Activated naive CD4-positive, alpha-beta T cell treated with Interleukin-2 at 50 U/mL for 16 hours (primary cell): ENCODE measurements at regions not wholly inside any gene's neighbourhood (a gene's known extent, or its start where the extent isn't known, plus 50 kb on each side); places are given as distances from the start of the nearest gene placed in this dataset.

Experiments
- DNase-seq: peaks from one replicate; pipeline ENCODE4 v3.0.0-alpha.2; 2020

DNA sequence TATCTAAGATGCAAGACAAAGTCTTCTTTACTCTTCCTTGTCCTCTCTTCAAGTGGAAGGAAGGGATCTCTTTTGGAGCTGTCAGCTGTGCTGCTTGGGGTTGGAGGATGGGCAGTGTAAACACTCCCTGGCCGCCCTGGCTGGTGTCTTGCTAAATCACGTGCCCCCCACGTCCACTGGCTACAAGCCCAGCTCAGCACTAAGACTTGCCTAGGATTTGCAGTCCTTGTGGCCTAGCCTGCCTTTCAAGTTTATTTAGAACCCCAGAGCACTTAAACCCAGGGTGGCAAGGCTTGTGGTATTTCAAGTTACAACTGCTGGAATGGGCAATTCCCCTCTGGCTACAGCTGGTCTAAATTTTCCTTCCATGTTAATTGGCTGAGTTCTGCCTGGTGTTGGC, 272.4 kb upstream of the MYO3A start:
- no peak for DNase-seq

DNA sequence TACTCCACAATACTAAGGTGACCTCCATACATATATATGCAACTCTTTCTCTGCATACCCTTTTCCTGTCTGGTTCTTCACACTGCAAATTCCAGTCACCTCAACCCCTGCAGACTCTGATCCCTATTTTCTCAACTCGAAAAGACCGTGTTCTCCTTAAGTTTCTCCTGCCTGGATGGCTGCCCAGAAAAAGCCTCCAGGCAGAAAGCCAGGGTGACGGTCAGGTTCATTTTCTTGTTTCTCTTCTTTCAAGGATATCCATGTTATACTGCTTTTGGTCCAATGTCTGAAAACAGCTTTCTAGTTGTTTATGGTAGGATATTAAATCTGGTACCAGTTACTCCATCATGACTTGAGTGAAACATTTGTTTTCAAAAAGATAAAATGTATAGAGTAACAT, 267.8 kb upstream of the MYO3A start:
- DNase-seq = no peak

DNA sequence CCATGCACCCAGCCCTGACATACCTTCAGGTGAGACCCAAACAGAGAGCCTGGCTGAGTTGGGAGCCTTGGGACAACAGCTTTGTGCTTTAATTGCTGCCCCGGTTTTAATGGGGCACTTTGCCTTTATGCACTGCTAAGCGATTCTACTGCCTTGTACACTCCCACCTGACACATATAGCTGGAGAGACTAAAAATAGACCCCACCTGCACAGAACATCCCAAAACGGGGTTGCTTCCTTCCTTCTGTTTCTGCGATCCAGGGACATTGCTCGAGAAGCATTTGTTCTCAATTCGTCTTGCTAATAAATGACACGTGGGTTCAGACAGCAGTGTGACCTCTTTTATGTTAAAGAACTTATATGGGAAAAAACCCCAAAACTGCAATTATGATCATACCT, 258.8 kb upstream of the MYO3A start:
- no peak for DNase-seq

DNA sequence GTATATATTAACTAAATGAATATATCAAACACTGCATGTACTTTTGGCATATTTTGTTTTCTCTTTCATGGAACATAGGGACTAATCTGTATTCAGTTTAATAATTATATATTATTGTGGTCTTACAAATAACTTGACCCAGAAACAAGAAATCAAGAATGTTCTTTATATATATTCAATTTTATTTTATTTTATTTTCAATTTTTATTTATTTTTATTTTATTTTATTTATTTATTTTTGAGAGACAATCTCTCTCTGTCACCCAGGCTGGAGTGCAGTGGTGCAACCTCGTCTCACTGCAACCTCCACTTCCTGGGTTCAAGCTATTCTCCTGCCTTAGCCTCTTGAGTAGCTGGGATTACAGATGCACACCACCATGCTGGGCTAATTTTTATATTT, 258.4 kb upstream of the MYO3A start:
- DNase-seq = no peak

DNA sequence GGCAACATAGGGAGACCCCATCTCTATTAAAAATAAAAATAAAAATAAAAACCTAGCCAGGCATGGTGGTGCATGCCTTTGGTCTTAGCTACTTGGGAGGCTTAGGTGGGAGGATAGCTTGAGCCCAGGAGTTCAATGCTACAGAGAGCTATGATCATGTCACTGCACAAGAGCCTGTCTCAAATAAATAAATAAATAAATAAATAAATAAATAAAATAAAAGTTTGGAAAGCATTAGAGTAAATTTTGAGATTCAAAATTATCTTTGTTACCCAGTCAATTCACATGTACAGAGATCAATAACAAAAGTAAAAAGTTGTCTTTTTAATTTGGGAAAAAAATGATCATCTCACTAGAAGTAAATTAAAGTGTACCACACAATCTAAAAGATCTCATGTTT, 255.8 kb upstream of the MYO3A start:
- no peak for DNase-seq

DNA sequence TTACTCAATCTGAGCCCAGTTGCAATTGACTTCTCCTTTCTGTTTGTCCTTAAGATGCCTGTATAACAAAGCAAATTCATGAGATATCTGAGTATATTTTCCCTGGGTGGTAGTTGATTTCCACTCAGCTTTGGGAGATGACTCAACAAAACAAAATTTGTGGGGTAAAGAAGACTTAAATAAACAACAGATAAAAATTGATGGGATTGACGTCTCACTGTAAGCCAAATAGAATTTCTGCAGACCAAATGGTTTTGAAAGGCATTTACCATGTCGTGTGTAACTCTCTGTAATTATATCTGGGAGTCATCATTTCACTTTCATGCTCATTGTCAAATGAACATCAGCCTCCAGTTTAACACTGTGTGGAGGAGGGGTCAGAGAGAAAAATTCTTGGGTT, 255.4 kb upstream of the MYO3A start:
- no peak for DNase-seq

DNA sequence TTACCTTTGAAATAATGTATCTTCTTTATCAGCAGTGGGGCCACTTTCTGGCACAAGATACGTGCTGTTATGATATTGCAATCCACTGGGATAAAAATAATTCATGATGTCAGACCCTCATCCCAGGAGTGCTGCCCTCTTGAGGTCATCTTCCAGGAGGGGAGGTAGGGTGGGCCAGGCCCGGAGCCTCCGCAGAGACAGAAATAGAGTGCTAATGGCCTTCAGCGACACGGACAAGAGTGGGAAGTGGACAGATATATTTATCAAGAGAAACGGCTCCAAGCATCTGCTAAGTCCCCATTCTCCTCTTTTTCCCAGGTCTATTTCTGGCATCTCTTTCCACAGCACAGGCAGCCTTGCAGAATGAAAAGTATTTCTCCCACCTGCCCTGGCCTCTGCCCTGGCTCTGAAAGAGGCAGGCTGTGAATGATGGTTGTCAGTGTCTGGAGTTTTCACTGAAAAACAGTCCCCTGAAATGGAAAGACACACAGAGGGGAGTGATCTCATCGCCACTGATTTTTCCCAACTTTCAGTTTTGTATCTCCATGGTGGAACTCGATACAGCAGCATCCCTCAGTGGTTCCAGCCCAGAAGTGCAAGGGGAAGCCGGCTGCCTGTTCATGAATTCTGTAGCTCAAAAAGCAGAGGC, 251.7 kb upstream of the MYO3A start:
- no peak for DNase-seq

DNA sequence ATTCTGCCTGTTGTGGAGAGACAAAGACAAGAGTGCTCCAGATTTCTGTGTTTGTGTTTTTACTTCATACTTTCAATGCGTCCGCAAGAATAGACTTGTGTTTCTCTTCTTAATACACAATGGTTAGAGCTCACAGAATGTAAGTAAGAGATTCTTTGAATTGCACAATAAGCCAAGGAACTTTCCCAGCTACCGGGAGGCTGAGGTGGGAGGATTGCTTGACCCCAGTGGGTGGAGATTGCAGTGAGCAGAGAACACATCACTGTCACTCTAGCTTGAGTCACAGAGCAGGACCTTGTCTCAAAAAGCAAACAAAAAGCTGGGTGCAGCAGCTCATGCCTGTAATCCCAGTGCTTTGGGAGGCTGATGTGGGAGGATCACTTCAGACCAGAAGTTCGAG, 250.7 kb upstream of the MYO3A start:
- no peak for DNase-seq

DNA sequence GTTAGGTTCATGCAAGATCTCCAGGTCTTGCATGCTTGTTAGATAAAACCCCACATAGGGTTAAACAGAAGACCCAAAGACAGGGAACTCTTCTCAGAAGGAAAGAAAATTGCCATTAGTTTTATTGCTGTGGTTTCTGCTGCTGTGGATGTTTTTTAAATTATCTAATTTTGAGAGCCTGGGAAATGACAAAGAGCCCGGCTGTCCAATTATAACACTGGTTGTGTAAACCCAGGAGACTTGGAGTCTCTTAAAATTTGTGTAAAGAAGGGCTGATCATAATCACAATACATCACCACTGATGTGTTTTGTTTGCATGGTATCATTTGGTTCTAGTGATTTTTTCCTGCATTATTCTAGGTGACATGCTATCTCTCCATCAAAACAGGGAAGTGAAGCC, 246.5 kb upstream of the MYO3A start:
- DNase-seq = no peak

DNA sequence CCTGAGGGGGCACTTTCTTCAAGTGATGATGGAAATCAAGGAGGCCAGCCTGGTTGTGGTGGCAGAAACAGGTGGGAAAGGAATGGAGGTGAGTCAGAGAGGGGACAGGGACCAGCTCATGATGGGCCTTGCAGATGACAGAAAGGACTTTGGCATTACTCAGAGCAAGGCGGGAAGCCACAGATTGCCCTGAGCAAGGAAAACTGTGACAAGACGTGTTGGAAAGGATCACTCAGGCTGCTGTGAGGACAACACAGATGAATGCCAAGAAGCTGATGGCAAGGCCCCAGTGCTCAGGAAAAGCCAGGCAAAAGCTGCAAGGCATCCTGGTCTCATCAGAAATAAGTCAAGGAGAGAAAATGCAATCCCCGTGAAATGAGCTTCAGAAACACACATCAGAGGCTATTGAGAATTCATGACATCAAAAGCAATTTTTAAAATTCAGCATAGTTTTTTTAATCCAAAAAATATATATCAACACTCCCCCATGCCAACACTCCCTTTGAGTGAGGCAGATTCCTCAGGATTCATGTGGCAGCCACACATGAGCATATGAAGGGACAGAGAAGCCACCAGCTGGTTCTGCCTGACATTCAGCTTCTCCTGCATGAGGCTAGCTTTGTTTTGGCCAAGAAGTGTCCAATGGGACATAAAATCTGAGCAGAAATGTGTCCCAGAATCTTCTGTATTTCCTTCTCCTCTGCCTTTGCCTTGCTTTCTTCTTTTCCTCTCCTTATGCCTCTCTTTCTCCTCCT, 244.5 kb upstream of the MYO3A start:
- no peak for DNase-seq

DNA sequence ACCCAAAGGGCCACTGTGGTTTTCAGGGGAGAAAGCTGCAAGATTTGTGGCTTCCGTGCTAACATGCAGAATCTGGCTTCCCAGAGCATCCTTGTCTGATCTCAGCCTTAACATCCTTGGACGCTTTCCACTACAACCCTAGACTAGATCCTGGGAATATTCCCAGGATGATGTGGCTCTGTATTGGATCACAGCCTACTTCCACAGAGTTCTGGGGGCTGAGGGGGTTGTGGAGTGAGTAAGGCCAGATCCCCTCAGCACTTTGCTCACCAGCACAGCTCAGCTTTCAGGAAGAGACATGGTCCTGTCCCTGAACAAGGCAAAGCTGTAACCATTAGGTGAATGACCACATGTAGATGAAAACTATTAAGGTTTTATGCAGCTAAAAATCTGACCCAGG, 241.3 kb upstream of the MYO3A start:
- DNase-seq = no peak

DNA sequence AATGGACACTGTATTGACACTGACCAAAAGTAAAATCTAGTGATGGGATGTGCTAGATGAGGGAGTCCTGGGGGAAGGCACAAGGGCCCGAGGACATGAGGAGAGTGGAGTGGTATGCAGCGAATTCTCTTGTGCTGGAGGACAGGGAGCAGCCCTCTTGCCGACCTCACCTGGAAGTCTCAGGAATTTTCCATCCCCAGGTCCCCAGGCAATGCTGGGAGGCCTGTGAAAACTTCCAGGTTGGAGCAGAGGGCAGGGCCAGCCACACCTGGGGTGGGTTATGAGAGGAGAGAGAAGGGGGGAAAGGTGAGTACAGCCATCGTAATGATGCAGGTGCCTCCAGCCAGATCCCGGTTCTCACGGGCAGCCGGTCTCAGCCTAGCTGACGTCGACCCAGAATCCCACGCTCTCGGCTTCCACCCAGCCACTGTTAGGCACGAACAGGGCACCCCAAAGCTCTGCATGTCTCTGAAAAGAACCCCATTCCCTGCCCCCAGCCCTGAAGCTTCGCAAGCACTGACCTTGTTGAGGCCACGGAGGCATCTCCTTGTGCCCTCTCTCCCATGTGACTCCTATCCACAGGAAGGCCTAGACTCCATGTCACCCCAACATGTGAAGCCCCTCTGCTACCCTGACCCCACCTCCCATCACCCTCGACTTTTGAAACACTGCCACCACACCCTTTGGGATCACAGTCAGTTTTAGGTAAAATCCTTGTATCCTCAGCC, 239.7 kb upstream of the MYO3A start:
- DNase-seq = no peak

DNA sequence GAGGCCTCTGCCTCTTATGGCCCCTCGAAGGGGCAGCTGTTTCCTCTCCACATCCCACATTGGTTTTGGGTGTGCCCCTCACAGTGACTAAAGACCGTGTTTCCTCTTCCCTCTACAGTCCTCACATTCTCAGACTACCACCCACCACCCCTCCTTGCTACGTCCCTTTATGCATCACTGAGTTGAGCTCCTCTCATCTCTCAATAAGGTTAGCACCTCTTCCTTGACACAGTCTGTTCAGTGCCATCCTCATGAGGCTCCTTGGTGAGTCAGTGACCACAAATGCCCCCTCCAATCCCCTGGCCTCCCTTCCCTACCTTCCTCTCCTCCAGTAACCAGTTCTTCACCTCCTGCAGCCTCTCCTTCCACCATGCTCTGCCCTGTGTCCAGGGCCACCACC, 239.1 kb upstream of the MYO3A start:
- no peak for DNase-seq

DNA sequence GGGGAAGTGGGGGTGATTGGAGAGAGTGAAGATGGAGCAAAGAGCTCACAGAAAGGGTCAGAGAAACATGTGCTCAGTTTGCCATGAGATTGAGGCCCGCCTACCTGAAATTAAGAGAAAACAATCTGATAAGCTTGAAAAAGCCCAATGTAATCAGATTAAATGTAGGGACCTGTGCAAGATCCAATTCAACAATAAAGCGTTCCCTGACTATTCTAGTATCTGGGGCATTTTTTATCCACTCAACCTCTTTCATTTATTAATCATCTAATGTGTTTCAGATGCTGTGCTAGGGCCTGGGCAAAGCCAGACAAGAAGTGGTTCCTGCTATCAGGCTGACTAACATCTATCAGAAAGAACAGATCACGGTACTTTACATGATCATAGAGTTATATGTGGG, 238.4 kb upstream of the MYO3A start:
- no peak for DNase-seq

DNA sequence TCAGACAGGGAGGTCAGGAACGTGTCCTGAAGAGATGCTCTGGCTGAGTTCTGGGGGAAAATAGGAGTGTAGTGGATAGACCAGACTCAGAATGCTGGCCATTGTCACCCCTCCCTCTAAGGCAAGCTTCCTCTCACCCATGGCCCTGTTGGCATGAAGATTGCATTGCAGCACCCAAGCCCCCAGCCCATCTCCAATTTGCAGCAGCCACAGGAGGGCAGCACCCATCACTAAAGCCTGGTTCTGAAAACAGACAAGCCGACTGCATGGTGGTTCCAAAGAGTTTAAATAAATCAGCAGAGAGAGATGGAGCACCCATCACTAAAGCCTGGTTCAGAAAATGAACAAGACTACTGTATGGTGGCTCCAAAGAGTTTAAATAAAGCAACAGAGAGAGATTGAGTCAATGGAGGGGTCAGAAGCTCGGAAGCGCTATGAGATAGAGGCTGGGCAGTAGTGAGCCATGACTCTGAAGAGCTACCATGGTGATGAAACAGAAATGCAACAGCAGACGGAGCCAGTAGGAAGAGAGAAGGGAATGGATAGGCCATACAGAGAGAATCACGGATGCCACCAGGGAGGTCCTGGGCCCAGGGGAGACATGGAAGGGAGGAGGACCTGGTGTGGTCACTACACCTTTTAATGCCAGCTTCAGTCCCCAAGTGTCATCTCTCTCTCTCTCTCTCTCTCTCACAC, 237.9 kb upstream of the MYO3A start:
- DNase-seq = no peak

DNA sequence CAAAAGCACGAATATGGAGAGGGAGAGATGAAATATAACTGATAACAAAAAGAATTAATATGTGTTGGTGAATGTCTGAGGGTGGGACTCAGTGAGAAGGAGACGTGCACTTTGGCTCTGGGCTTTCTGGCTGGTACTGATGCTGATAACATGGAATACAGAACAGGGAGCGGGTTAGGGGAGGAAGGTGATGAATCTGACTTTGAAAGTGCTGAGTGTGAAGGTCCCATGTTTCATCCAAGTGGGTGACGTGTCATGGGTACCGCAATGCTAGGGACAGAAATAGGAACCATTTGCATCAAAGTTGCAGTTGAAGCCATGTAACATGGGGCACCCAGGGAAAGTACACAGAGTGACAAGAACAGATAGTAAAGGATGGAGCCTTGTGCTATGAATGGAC, 236.6 kb upstream of the MYO3A start:
- no peak for DNase-seq

DNA sequence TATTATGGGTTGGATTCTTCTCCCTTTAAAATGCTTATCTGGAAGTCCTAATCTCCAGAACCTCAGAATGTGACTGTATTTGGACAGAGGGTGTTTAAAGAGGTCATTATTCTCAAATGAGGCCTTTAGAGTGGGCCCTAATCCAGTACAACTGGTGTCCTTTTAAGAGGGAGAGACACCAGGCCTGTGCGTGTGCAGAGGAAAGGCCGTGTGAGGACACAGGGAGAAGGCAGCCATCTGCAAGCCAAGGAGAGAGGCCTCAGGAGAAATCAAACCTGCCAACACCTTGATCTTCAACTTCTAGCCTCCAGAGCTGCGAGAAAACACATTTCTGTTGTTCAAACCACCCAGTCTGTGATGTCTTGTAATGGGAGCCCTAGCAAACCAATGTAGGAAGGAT, 235.4 kb upstream of the MYO3A start:
- no peak for DNase-seq

DNA sequence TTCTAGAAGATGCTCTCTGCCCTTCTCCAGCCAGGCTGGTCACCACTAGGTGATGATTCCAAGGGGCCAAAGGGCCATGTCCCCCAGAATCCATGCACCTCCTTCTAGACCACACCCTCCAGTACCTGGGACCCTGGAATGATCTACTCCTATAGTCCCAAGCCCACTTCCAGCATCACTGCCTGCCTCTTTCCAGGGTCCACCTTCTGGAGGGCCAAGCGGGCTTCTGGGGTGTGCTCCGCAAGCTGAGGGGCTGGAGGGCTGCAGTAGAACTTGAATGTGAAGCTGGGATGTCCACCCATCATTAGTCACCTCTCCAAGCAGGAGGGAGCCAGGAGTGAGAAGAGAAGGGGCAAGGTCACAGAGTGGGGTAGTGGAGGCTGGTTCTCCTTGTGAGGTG, 234.4 kb upstream of the MYO3A start:
- DNase-seq = no peak

DNA sequence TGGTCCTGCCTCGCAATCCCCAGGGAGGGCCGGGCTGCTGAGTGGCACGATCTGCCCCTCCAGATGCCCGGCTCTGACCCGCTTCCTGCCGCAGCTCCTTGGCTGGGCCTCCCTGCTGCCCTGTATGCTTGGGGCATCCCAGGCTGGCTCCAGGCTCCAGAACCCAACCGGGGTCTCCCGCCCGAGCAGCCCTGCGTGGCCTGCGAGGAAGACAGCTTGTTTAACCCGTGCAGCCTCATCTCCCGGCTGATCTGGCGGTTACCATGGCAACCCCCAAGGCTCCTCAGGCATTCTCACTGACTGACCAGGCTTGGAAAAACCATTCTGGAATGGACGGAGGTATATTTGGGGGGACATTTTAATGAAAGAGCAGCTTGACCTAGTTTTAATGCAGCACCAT, 232.4 kb upstream of the MYO3A start:
- DNase-seq = no peak

DNA sequence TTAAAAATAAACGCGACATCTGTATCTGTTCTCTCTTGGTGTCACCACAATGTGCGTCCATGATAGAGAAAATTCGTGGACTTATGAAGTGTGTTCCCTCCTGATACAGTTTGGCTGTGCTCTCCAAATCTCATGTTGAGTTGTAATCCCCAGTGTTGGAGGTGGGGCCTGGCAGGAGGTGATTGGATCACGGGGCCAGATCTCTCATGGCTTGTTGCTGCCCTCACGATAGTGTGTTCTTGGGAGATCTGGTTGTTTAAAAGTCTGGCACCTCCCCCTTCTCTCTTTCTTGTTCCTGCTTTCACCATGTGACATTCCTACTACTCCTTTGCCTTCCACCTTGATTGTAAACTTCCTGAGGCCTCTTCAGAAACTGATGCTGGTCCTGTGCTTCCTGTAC, 229.4 kb upstream of the MYO3A start:
- DNase-seq = no peak

DNA sequence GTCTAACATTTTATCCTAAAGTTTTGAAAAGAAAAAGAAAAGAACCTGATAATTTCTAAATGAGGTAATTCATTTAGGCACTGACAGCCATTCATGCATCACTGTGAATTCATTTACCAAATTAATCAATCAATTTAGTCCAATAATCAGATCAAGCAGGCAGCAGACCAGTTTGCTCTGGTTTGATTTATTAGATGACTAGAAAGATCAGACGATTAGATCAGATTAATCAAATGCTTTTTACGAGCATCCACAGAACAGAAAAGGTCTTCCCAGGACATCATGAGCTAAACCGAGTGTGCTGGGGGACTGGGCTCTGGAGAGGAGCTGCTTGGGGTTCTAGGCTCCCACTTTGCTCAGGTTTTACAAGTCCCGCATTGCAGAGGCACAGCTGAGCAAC, 226.5 kb upstream of the MYO3A start:
- no peak for DNase-seq

DNA sequence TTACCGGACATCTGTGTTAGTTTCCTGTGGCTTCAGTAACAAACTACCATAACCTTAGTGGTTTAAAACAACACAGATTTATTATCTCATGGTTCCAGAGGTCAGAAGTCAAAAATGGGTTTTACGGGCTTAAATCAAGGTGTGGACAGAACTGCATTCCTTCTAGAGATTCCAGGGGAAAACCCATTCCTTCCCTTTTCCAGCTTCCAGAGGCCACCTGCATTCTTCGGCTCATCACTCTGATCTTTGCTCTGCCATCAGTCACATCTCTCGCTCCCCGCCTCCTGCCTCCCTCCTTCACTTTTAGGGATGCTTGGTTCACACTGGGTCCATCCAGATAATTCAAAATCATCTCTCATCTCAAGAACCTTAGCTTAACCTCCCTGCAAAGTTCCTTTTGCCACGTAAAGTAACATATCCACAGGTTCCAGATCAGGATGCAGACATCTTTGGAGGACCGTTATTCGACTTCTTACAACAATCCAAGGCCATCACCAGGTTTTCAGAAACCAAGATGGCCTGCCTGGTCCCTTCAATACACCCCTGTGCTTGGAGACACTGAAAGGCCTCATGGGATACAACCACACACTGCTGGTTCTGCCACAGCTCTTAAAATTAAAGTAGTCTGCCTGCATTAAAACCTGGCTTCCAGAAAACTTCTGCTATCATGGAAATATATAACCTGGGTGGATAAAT, 225.9 kb upstream of the MYO3A start:
- DNase-seq = no peak

DNA sequence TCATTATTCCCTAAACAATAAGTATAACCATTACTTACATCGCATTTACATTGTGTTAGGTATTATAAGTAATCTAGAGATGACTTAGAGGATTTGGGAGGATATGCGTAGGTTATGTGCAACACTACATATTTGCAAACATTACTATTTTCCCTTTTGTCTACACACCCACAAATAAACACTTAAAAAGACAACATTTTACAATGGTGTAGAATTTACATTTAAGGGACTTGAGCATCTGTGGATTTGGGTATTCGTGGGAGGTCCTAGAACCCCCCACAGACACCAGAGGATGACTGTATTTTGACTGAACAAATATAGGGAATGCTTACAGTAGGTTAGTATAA, 220.2 kb upstream of the MYO3A start:
- DNase-seq = no peak
